SKM-1 (cell line): ENCODE measurements at regions not wholly inside any gene's neighbourhood (a gene's known extent, or its start where the extent isn't known, plus 50 kb on each side); places are given as distances from the start of the nearest gene placed in this dataset.

Experiments used
- DNase-seq: peaks from one replicate; lab custom pipeline; 2025; ENCODE audit not compliant: unreplicated experiment; lab: John Stamatoyannopoulos, UW

- no peak for DNase-seq
These were observed 1180.6 kb upstream of the GBE1 start for GRCh38 chr3:82942041-82942440.

GRCh38 chr3:82940124-82940523 is 1178.7 kb upstream of the GBE1 start:
- DNase-seq, result no peak

GRCh38 chr3:82939491-82940097 is 1178.1 kb upstream of the GBE1 start:
- no peak for DNase-seq

GRCh38 chr3:82938821-82939328 is 1177.4 kb upstream of the GBE1 start:
- no peak for DNase-seq

- DNase-seq, result no peak
These were observed 1166.1 kb upstream of the GBE1 start for GRCh38 chr3:82927309-82928253.

- no peak for DNase-seq
These were observed 1129.6 kb upstream of the GBE1 start for GRCh38 chr3:82891028-82891427.

- DNase-seq, result no peak
These were observed 1121.6 kb upstream of the GBE1 start for GRCh38 chr3:82883072-82883471.

GRCh38 chr3:82875401-82875800 is 1114.0 kb upstream of the GBE1 start:
- no peak for DNase-seq

GRCh38 chr3:82839871-82840270 is 1078.4 kb upstream of the GBE1 start:
- DNase-seq, result no peak

GRCh38 chr3:82834098-82834497 is 1072.7 kb upstream of the GBE1 start:
- no peak for DNase-seq

- DNase-seq, result no peak
These were observed 1063.0 kb upstream of the GBE1 start for GRCh38 chr3:82824491-82824890.

- no peak for DNase-seq
These were observed 1054.6 kb upstream of the GBE1 start for GRCh38 chr3:82816086-82816485.

- no peak for DNase-seq
These were observed 1054.1 kb upstream of the GBE1 start for GRCh38 chr3:82815417-82816058.

GRCh38 chr3:82814660-82815059 is 1053.2 kb upstream of the GBE1 start:
- DNase-seq, result no peak

GRCh38 chr3:82807781-82808180 is 1046.3 kb upstream of the GBE1 start:
- no peak for DNase-seq

GRCh38 chr3:82802501-82802900 is 1041.1 kb upstream of the GBE1 start:
- no peak for DNase-seq

GRCh38 chr3:82800248-82800647 is 1038.8 kb upstream of the GBE1 start:
- no peak for DNase-seq

- no peak for DNase-seq
These were observed 1035.3 kb upstream of the GBE1 start for GRCh38 chr3:82796765-82797164.

- DNase-seq, result no peak
These were observed 1029.8 kb upstream of the GBE1 start for GRCh38 chr3:82791241-82791640.

GRCh38 chr3:82790307-82791097 is 1029.1 kb upstream of the GBE1 start:
- no peak for DNase-seq

GRCh38 chr3:82783194-82783593 is 1021.7 kb upstream of the GBE1 start:
- DNase-seq, result no peak
